Aorta (tissue), 5 donors: ENCODE measurements at regions not wholly inside any gene's neighbourhood (a gene's known extent, or its start where the extent isn't known, plus 50 kb on each side); places are given as distances from the start of the nearest gene placed in this dataset.

Experiments used
- ATAC-seq: fragments of 200-7000 bp; cut with Tn5 transposase; one replicate; pipeline ENCODE4 v1.9.1; 2022; ENCODE audit warnings: moderate library complexity; ENCODE audit not compliant: low FRiP score
- DNase-seq, 2 donors: peaks; one replicate each; pipeline ENCODE4 v3.0.0-alpha.2; 2020
- H3K27ac ChIP-seq, 2 donors: one replicate each; pipeline ENCODE4 v1.5.1; 2013; ENCODE audit warnings: low read length in 2 of 2, mild to moderate bottlenecking in 2 of 2, moderate library complexity in 2 of 2, control low read depth in 1 of 2, inconsistent platforms in 1 of 2, low read depth in 1 of 2
- H3K27me3 ChIP-seq, 2 donors: one replicate each; pipeline ENCODE4 v1.6.1; 2013; ENCODE audit warnings: control low read depth in 1 of 2, low read length in 1 of 2, mild to moderate bottlenecking in 1 of 2, moderate library complexity in 1 of 2; ENCODE audit not compliant: insufficient read depth in 2 of 2, control insufficient read depth in 1 of 2
- H3K36me3 ChIP-seq, 2 donors: one replicate each; pipeline ENCODE4 v1.6.1; 2013; ENCODE audit warnings: control low read depth in 1 of 2, low read length in 1 of 2, mild to moderate bottlenecking in 1 of 2; ENCODE audit not compliant: insufficient read depth in 2 of 2, control insufficient read depth in 1 of 2
- H3K4me1 ChIP-seq, 2 donors: one replicate each; pipeline ENCODE4 v1.6.1; 2013; ENCODE audit warnings: low read length in 2 of 2, control low read depth in 1 of 2, mild to moderate bottlenecking in 1 of 2, moderate library complexity in 1 of 2; ENCODE audit not compliant: insufficient read depth in 2 of 2, control insufficient read depth in 1 of 2
- H3K4me3 ChIP-seq, 2 donors: one replicate each; pipeline ENCODE4 v1.5.1; 2013; ENCODE audit warnings: low read length in 2 of 2, control low read depth in 1 of 2, mild to moderate bottlenecking in 1 of 2
- H3K9me3 ChIP-seq: one replicate; pipeline ENCODE4 v1.6.1; 2013; ENCODE audit warnings: mild to moderate bottlenecking, low read length; ENCODE audit not compliant: control insufficient read depth
- WGBS, 2 donors: extraction: QIAGEN DNeasy Blood & Tissue Kit; methylation state at CpG; one replicate each; pipeline ENCODE4 v1.1.7; 2013; 5-methylcytosine and 5-hydroxymethylcytosine counted together
- intact Hi-C, 2 donors: fragments of 100-400 bp; cut with DNase I; formaldehyde crosslinking; loops; one replicate each; pipeline versions ENCODE4 v1.14.2 to v1.15.0; 2022
- donor health status: healthy with polysubstance abuse.
- donor health status: Bipolar disorder and iron deficiency.
- donor health status: DM: no; HTN: no; CAD: no.
- donor health status: DM: no; HTN: no; CAD: no.
- donor health status: DM: yes; HTN: yes; CAD: no.

GRCh38 chr6:14709066-14709670 lies 536.7 kb upstream of the JARID2 start:
- Histone ChIP-seq H3K4me1 (no peaks in the 10 kb centered on the region), H3K9me3 (peaks cover 2% of the 10 kb centered on the region), H3K4me3 (no peak overlapping the region), H3K27me3 (no peaks in the 10 kb centered on the region), H3K27ac (no peak overlapping the region), H3K36me3 (no peaks in the 10 kb centered on the region)
- intact Hi-C loops = no loop called here
- ATAC-seq (no peak), DNase-seq (no peak)
- 73 to 77% methylated on average over 12 of the region's 12 CpGs for WGBS, 2 donors

DNA sequence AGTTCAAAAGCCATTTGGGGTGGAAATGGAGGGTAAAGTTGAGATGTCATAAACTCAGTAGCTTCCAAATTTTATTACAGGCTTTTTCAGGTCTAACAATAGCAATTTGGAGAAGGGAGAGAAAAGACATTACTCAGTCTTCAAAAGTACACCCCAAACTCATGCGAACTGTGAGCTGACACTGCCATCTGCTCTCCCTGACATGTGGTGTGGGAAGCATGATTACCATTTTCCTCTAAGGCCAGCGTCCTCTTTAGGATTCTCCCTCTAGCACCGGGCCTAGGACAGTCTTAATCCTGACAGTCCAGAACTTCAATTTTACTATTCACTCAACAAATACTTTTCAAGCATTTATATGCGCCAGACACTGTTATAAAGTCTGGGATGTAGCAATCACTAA lies 536.0 kb upstream of the JARID2 start:
- Histone ChIP-seq H3K36me3 (no peaks in the 10 kb centered on the region), H3K9me3 (peaks cover 2% of the 10 kb centered on the region), H3K4me3 (no peak overlapping the region), H3K27ac (no peak overlapping the region), H3K4me1 (no peaks in the 10 kb centered on the region), H3K27me3 (no peaks in the 10 kb centered on the region)
- DNase-seq = no peak
- WGBS, 2 donors = 90 to 94% methylated on average over 4 of the region's 4 CpGs
- intact Hi-C loops = no loop called here
- no peak for ATAC-seq

DNA sequence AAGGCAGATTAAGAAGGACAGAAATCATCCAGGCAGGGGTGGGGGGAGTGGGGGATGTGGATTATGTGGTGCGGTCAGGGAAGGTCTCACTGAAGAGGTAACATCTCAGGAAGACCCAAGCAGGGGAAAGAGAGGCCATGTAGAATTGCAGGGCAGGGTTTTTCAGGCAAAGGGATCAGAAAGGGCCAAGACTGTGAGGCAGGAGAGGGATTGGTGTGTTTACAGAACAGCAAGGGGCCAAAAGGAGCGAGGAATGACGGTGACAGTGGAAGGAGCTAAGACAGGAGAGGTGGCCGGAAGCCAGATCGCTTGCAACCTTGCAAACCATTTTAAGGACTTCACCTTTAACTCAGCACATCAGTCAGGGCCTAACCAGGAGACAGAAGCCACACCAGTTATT lies 535.4 kb upstream of the JARID2 start:
- WGBS, 2 donors = 92 to 97% methylated on average over 5 of the region's 5 CpGs
- no peak for DNase-seq
- no peaks in the 10 kb centered on the region for H3K4me1 ChIP-seq

DNA sequence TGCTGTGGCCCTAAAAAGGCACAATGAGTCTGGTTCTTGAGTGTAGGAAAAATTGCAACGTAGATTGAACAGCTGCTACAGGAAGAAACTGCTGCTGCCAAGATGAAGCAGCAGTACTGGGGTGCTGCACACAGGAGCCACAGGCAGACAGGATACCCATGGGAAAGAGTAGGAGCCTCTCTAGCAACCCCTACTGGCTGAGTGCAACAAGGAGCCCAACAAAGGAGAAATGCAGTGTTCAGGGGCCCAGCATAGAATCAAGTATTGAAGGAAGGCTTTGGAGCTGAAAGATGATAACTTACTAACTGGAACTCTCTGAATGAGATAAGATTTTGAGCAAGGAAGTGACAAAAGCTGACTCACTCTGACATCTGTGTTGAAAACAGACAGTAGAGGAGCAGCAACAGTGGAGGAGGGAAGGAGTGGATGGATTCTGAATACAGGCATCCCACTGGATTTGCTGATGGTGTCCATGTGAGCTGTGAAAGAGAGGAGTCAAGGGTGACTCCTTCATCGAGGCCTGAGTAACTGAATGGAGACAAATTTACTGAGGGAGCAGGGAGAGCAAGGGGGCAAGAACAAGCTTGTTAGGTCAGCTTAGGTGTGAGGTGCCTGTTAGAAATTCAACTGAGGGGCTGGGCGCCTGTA lies 534.7 kb upstream of the JARID2 start:
- H3K36me3 ChIP-seq = no peaks in the 10 kb centered on the region
- no peak for DNase-seq
- no peak for ATAC-seq
- H3K4me1 ChIP-seq = no peaks in the 10 kb centered on the region
- no peaks in the 10 kb centered on the region for H3K27me3 ChIP-seq
- WGBS, 2 donors = 83 to 89% methylated on average over 3 of the region's 3 CpGs
- peaks cover 2% of the 10 kb centered on the region for H3K9me3 ChIP-seq
- intact Hi-C loops = no loop called here
- no peak overlapping the region for H3K27ac ChIP-seq
- H3K4me3 ChIP-seq = no peak overlapping the region

More for the DNA sequence above, 535.4 kb upstream of the JARID2 start:
- ATAC-seq = no peak
- H3K4me3 ChIP-seq = no peak overlapping the region
- intact Hi-C loops = no loop called here
- no peaks in the 10 kb centered on the region for H3K27me3 ChIP-seq
- H3K27ac ChIP-seq = no peak overlapping the region
- H3K36me3 ChIP-seq = no peaks in the 10 kb centered on the region
- H3K9me3 ChIP-seq = peaks cover 2% of the 10 kb centered on the region

- Histone ChIP-seq H3K27me3 (no peaks in the 10 kb centered on the region), H3K27ac (no peak overlapping the region), H3K36me3 (no peaks in the 10 kb centered on the region), H3K4me1 (no peaks in the 10 kb centered on the region), H3K9me3 (peaks cover 2% of the 10 kb centered on the region), H3K4me3 (no peak overlapping the region)
- WGBS, 2 donors = 87 to 96% methylated on average over 7 of the region's 7 CpGs
- ATAC-seq (no peak), DNase-seq (no peak)
- intact Hi-C loops = no loop called here
These were observed 534.0 kb upstream of the JARID2 start for GRCh38 chr6:14711704-14712379.

GRCh38 chr6:14713008-14713960 lies 532.6 kb upstream of the JARID2 start:
- 72 to 74% methylated on average over 15 of the region's 15 CpGs for WGBS, 2 donors
- peak; percentile 62 for ATAC-seq
- Histone ChIP-seq H3K4me3 (no peak overlapping the region), H3K4me1 (no peaks in the 10 kb centered on the region), H3K27ac (no peak overlapping the region), H3K9me3 (peaks cover 2% of the 10 kb centered on the region), H3K36me3 (no peaks in the 10 kb centered on the region), H3K27me3 (no peaks in the 10 kb centered on the region)
- intact Hi-C loops = no loop called here
- DNase-seq = no peak

DNA sequence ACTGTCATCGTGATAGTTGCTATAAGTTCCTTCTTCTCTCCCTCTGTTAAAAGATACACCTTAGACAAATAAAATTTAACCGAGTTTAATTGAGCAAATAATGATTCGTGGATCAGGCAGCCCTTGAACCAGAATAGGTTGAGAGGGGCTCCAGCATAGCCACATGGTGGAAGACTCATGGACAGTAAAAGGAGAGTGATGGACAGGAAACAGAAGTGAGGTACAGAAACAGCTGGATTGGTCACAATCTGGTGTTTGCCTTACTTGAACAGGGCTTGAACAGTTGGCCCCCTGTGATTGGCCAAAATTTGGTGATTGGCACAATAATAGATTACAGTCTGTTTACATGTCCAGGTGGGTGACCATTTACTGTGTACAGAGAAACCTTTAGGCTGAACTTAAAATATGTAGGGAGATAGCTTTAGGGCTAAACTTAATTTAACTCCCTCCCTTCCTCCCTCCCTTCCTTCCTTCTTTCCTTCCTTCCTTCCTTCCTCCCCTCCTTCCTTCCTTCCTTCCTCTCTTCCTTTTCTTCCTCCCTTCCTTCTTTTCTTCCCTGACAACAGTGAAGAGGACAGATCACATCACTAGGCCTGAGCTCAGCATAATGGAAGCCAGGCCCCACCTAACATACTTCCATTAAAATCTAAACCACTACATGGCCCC lies 531.8 kb upstream of the JARID2 start:
- WGBS, 2 donors = 91 to 93% methylated on average over 3 of the region's 3 CpGs
- H3K4me1 ChIP-seq = no peaks in the 10 kb centered on the region
- intact Hi-C loops = no loop called here

DNA sequence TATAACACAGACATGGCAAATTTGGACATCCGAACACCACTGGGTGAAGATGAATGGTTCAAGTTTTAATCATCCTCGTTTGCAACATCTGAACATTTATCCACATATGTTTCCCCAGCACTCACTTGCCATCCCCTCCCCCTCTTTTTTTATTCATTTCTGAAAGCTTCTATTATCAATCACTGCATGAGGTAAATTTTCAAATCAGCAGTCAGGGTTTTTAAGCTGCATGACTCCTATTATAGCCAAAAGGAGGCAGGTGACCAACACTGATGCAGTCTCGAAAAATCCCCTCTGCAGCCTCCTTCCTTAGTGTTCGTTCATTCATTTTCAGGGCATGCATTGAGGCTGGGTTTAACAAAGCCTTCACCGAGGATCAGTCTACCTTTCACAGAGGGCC lies 530.8 kb upstream of the JARID2 start:
- Histone ChIP-seq H3K27ac (no peak overlapping the region), H3K27me3 (no peaks in the 10 kb centered on the region), H3K9me3 (peaks cover 2% of the 10 kb centered on the region), H3K4me3 (no peak overlapping the region), H3K4me1 (no peaks in the 10 kb centered on the region), H3K36me3 (no peaks in the 10 kb centered on the region)
- 92 to 94% methylated on average over 5 of the region's 5 CpGs for WGBS, 2 donors
- intact Hi-C loops = no loop called here
- DNase-seq = no peak
- no peak for ATAC-seq

More for the DNA sequence above, 531.8 kb upstream of the JARID2 start:
- no peak overlapping the region for H3K4me3 ChIP-seq
- DNase-seq (no peak), ATAC-seq (no peak)
- H3K9me3 ChIP-seq = peaks cover 2% of the 10 kb centered on the region
- H3K27me3 ChIP-seq = no peaks in the 10 kb centered on the region
- H3K36me3 ChIP-seq = no peaks in the 10 kb centered on the region
- no peak overlapping the region for H3K27ac ChIP-seq
